ENCODE measurements at regions not wholly inside any gene's neighbourhood (a gene's known extent, or its start where the extent isn't known, plus 50 kb on each side); places are given as distances from the start of the nearest gene placed in this dataset.

DNA sequence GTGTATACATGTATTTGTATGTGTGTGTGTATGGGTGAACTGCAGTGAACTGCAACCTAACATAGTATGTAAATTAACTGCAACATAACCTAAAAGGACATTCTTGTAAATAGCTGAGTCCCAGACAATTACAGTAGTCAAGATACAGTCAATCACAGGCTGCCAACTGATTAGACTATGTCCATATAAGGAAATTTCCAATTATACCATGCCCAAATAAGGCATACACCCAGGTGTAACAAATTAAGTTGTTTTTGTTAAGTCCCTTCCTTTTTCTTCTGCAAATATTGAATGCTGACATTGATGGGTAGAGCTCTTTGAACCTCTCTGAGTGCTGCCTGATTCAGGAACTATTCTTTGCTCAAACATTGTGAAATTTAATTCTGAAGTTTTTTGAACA is 594.6 kb upstream of the FAM174A start:
- TF ChIP-seq, protein P1, sequence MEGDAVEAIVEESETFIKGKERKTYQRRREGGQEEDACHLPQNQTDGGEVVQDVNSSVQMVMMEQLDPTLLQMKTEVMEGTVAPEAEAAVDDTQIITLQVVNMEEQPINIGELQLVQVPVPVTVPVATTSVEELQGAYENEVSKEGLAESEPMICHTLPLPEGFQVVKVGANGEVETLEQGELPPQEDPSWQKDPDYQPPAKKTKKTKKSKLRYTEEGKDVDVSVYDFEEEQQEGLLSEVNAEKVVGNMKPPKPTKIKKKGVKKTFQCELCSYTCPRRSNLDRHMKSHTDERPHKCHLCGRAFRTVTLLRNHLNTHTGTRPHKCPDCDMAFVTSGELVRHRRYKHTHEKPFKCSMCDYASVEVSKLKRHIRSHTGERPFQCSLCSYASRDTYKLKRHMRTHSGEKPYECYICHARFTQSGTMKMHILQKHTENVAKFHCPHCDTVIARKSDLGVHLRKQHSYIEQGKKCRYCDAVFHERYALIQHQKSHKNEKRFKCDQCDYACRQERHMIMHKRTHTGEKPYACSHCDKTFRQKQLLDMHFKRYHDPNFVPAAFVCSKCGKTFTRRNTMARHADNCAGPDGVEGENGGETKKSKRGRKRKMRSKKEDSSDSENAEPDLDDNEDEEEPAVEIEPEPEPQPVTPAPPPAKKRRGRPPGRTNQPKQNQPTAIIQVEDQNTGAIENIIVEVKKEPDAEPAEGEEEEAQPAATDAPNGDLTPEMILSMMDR (conservative IDR thresholded peaks at IDR 0.05): no peak
- TF ChIP-seq ZFX (IDR thresholded peaks at IDR 0.05): no peak

Measured in C4-2B (cell line).